WTC11 (cell line): ENCODE measurements at regions not wholly inside any gene's neighbourhood (a gene's known extent, or its start where the extent isn't known, plus 50 kb on each side); places are given as distances from the start of the nearest gene placed in this dataset.

Experiments
- ATF3 ChIP-seq: sonication (generic); formaldehyde crosslinking; conservative IDR thresholded peaks from 2 replicates; pipeline ENCODE4 v1.8.1; 2022; ENCODE audit warnings: mild to moderate bottlenecking, missing genetic modification reagents
- CBFB ChIP-seq: sonication (generic); formaldehyde crosslinking; IDR thresholded peaks from 2 replicates; pipeline ENCODE4 v1.8.1; 2022; ENCODE audit warnings: mild to moderate bottlenecking, low read depth, missing genetic modification reagents
- CDX4 ChIP-seq: fragments of 250-450 bp; sonication (Bioruptor Pico); IDR thresholded peaks from 2 replicates; pipeline ENCODE4 v1.9.0; 2021; ENCODE audit warnings: moderate library complexity, mild to moderate bottlenecking, inconsistent platforms, borderline replicate concordance
- CTCF ChIP-seq: fragments of 200-600 bp; IDR thresholded peaks from 2 replicates; pipeline ENCODE4 v1.8.0; 2022; ENCODE audit warnings: antibody characterized with exemption
- ESRRA ChIP-seq: sonication (generic); formaldehyde crosslinking; IDR thresholded peaks from 2 replicates; pipeline ENCODE4 v1.8.1; 2022; ENCODE audit warnings: mild to moderate bottlenecking, missing genetic modification reagents, borderline replicate concordance
- JUN ChIP-seq: sonication (generic); formaldehyde crosslinking; IDR thresholded peaks from 2 replicates; pipeline ENCODE4 v1.8.0; 2023; ENCODE audit warnings: mild to moderate bottlenecking, missing genetic modification reagents
- SMAD3 ChIP-seq: sonication (generic); formaldehyde crosslinking; IDR thresholded peaks from 2 replicates; pipeline ENCODE4 v1.8.0; 2022; ENCODE audit warnings: missing genetic modification reagents, mild to moderate bottlenecking, borderline replicate concordance
- STAT6 ChIP-seq: sonication (generic); formaldehyde crosslinking; conservative IDR thresholded peaks from 2 replicates; pipeline ENCODE4 v1.8.1; 2023; ENCODE audit warnings: mild to moderate bottlenecking, low read depth, missing genetic modification reagents, moderate library complexity
- USF1 ChIP-seq: sonication (generic); formaldehyde crosslinking; IDR thresholded peaks from 2 replicates; pipeline ENCODE4 v1.8.0; 2022; ENCODE audit warnings: mild to moderate bottlenecking, missing genetic modification reagents
- ZNF396 ChIP-seq: fragments of 250-450 bp; sonication (Bioruptor Pico); IDR thresholded peaks from 2 replicates; pipeline ENCODE4 v1.8.0; 2021; ENCODE audit warnings: mild to moderate bottlenecking, moderate library complexity, borderline replicate concordance
- TF ChIP-seq, protein P1 (sequence below): fragments of 250-450 bp; sonication (Bioruptor Pico); IDR thresholded peaks from 2 replicates; pipeline ENCODE4 v1.9.0; 2021; ENCODE audit warnings: mild to moderate bottlenecking
- TF ChIP-seq, protein P2 (sequence below): sonication (generic); formaldehyde crosslinking; IDR thresholded peaks from 2 replicates; pipeline ENCODE4 v1.8.1; 2022; ENCODE audit warnings: mild to moderate bottlenecking, missing genetic modification reagents, moderate library complexity, borderline replicate concordance
- TF ChIP-seq, protein P3 (sequence below): sonication (generic); formaldehyde crosslinking; IDR thresholded peaks from 2 replicates; pipeline ENCODE4 v1.8.1; 2022; ENCODE audit warnings: mild to moderate bottlenecking, moderate library complexity, missing genetic modification reagents

GRCh38 chr1:103171041-103171590 is 62.8 kb upstream of the COL11A1 start:
- no peak for TF ChIP-seq CTCF
- TF ChIP-seq, protein P1, sequence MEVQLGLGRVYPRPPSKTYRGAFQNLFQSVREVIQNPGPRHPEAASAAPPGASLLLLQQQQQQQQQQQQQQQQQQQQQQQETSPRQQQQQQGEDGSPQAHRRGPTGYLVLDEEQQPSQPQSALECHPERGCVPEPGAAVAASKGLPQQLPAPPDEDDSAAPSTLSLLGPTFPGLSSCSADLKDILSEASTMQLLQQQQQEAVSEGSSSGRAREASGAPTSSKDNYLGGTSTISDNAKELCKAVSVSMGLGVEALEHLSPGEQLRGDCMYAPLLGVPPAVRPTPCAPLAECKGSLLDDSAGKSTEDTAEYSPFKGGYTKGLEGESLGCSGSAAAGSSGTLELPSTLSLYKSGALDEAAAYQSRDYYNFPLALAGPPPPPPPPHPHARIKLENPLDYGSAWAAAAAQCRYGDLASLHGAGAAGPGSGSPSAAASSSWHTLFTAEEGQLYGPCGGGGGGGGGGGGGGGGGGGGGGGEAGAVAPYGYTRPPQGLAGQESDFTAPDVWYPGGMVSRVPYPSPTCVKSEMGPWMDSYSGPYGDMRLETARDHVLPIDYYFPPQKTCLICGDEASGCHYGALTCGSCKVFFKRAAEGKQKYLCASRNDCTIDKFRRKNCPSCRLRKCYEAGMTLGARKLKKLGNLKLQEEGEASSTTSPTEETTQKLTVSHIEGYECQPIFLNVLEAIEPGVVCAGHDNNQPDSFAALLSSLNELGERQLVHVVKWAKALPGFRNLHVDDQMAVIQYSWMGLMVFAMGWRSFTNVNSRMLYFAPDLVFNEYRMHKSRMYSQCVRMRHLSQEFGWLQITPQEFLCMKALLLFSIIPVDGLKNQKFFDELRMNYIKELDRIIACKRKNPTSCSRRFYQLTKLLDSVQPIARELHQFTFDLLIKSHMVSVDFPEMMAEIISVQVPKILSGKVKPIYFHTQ (CRISPR knock-in tag), result no peak
- no peak for TF ChIP-seq ATF3 (CRISPR knock-in tag)
- TF ChIP-seq, protein P2, sequence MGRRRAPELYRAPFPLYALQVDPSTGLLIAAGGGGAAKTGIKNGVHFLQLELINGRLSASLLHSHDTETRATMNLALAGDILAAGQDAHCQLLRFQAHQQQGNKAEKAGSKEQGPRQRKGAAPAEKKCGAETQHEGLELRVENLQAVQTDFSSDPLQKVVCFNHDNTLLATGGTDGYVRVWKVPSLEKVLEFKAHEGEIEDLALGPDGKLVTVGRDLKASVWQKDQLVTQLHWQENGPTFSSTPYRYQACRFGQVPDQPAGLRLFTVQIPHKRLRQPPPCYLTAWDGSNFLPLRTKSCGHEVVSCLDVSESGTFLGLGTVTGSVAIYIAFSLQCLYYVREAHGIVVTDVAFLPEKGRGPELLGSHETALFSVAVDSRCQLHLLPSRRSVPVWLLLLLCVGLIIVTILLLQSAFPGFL, result no peak
- TF ChIP-seq, protein P3, sequence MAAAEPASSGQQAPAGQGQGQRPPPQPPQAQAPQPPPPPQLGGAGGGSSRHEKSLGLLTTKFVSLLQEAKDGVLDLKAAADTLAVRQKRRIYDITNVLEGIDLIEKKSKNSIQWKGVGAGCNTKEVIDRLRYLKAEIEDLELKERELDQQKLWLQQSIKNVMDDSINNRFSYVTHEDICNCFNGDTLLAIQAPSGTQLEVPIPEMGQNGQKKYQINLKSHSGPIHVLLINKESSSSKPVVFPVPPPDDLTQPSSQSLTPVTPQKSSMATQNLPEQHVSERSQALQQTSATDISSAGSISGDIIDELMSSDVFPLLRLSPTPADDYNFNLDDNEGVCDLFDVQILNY, result no peak
- TF ChIP-seq ZNF396 (CRISPR knock-in tag), result no peak
- no peak for TF ChIP-seq CBFB
- no peak for TF ChIP-seq ESRRA (CRISPR knock-in tag)
- no peak for TF ChIP-seq STAT6 (CRISPR knock-in tag)
- no peak for TF ChIP-seq USF1 (CRISPR knock-in tag)
- TF ChIP-seq CDX4 (CRISPR knock-in tag), result no peak
- TF ChIP-seq SMAD3 (CRISPR knock-in tag), result no peak
- TF ChIP-seq JUN, result no peak
